ENCODE measurements at regions not wholly inside any gene's neighbourhood (a gene's known extent, or its start where the extent isn't known, plus 50 kb on each side); places are given as distances from the start of the nearest gene placed in this dataset.
"Not testable (repeated sequence)": the region's sequence is repeated elsewhere in the genome, so short reads cannot be mapped to it uniquely, and the experiment has no call there.

GRCh38 chr11:90590286-90590685 lies 367.4 kb upstream of the CHORDC1 start:
- no peak for DNase-seq

- no peak for DNase-seq
These were observed 366.9 kb upstream of the CHORDC1 start for GRCh38 chr11:90589735-90590134.

GRCh38 chr11:90587896-90588295 lies 365.0 kb upstream of the CHORDC1 start:
- DNase-seq, result no peak

- no peak for DNase-seq
These were observed 362.6 kb upstream of the CHORDC1 start for GRCh38 chr11:90585491-90585890.

GRCh38 chr11:90582999-90583398 lies 360.1 kb upstream of the CHORDC1 start:
- not testable (repeated sequence) for DNase-seq

- DNase-seq, result no peak
These were observed 341.7 kb upstream of the CHORDC1 start for GRCh38 chr11:90564531-90564930.

GRCh38 chr11:90558328-90558865 lies 335.5 kb upstream of the CHORDC1 start:
- DNase-seq, result no peak

GRCh38 chr11:90556606-90557005 lies 333.8 kb upstream of the CHORDC1 start:
- DNase-seq, result no peak

GRCh38 chr11:90556026-90556425 lies 333.2 kb upstream of the CHORDC1 start:
- DNase-seq, result no peak

- no peak for DNase-seq
These were observed 332.6 kb upstream of the CHORDC1 start for GRCh38 chr11:90555477-90555876.

- no peak for DNase-seq
These were observed 319.2 kb upstream of the CHORDC1 start for GRCh38 chr11:90542092-90542491.

GRCh38 chr11:90536301-90536700 lies 313.5 kb upstream of the CHORDC1 start:
- no peak for DNase-seq

GRCh38 chr11:90532125-90532524 lies 309.3 kb upstream of the CHORDC1 start:
- no peak for DNase-seq

GRCh38 chr11:90531001-90531400 lies 308.2 kb upstream of the CHORDC1 start:
- no peak for DNase-seq

- no peak for DNase-seq
These were observed 303.1 kb upstream of the CHORDC1 start for GRCh38 chr11:90525962-90526361.

GRCh38 chr11:90512846-90513245 lies 290.0 kb upstream of the CHORDC1 start:
- no peak for DNase-seq

- DNase-seq, result no peak
These were observed 288.0 kb upstream of the CHORDC1 start for GRCh38 chr11:90510839-90511238.

- DNase-seq, result no peak
These were observed 278.2 kb upstream of the CHORDC1 start for GRCh38 chr11:90500922-90501568.

- DNase-seq, result no peak
These were observed 273.9 kb upstream of the CHORDC1 start for GRCh38 chr11:90496722-90497121.

- no peak for DNase-seq
These were observed 270.5 kb upstream of the CHORDC1 start for GRCh38 chr11:90493379-90493778.

GRCh38 chr11:90491466-90491865 lies 268.6 kb upstream of the CHORDC1 start:
- no peak for DNase-seq

GRCh38 chr11:90476442-90477007 lies 253.7 kb upstream of the CHORDC1 start:
- peak; percentile 43 for DNase-seq

GRCh38 chr11:90468923-90469322 lies 246.1 kb upstream of the CHORDC1 start:
- no peak for DNase-seq

GRCh38 chr11:90465553-90465952 lies 242.7 kb upstream of the CHORDC1 start:
- DNase-seq, result no peak
